ENCODE measurements at regions not wholly inside any gene's neighbourhood (a gene's known extent, or its start where the extent isn't known, plus 50 kb on each side); places are given as distances from the start of the nearest gene placed in this dataset.

- no peak for DNase-seq
- Histone ChIP-seq H4K5ac (ENCODE audit: low read length) (no peak overlapping the region), H3K79me1 (ENCODE audit: low read length) (no peaks in the 10 kb centered on the region), H3K4me3 (ENCODE audit: low read length) (no peak overlapping the region), H3K36me3 (ENCODE audit: control insufficient read depth, insufficient read depth, low read length) (no peaks in the 10 kb centered on the region), H3K23ac (ENCODE audit: low read length) (no peak overlapping the region), H3K79me2 (ENCODE audit: control insufficient read depth, insufficient read depth, low read length) (no peaks in the 10 kb centered on the region), H4K8ac (ENCODE audit: low read depth, low read length) (no peak overlapping the region), H3K27ac (ENCODE audit: low read depth, low read length) (no peak overlapping the region), H2AK5ac (ENCODE audit: low read length) (no peak overlapping the region), H2BK120ac (ENCODE audit: low read depth, low read length) (no peak overlapping the region), H3K9ac (ENCODE audit: low read length) (no peak overlapping the region), H2BK5ac (ENCODE audit: low read length) (no peak overlapping the region), H3K4me1 (ENCODE audit: control insufficient read depth, low read depth, low read length) (no peaks in the 10 kb centered on the region), H2BK15ac (replicated peaks; ENCODE audit: low read depth) (no peak overlapping the region), H3K4me2 (ENCODE audit: low read length) (no peak overlapping the region), H3K56ac (ENCODE audit: low read length) (no peak overlapping the region), H3K4ac (ENCODE audit: low read depth, low read length) (no peak overlapping the region), H3K27me3 (ENCODE audit: insufficient read depth, low read length, poor library complexity) (no peaks in the 10 kb centered on the region), H3K18ac (ENCODE audit: low read length) (no peak overlapping the region)
- no CpG with 5 or more reads among the region's 1 CpG for WGBS (ENCODE audit: extremely low coverage, insufficient coverage, low lambda C conversion rate)
These were observed 140.9 kb upstream of the HMCN1 start for GRCh38 chr1:185593271-185593670.

GRCh38 chr1:185585770-185586169, 148.4 kb upstream of the HMCN1 start:
- Histone ChIP-seq H3K36me3 (ENCODE audit: control insufficient read depth, insufficient read depth, low read length) (no peaks in the 10 kb centered on the region), H3K27ac (ENCODE audit: low read depth, low read length) (no peak overlapping the region), H3K4me3 (ENCODE audit: low read length) (no peak overlapping the region), H4K8ac (ENCODE audit: low read depth, low read length) (no peak overlapping the region), H3K23ac (ENCODE audit: low read length) (no peak overlapping the region), H3K79me1 (ENCODE audit: low read length) (no peaks in the 10 kb centered on the region), H3K79me2 (ENCODE audit: control insufficient read depth, insufficient read depth, low read length) (no peaks in the 10 kb centered on the region), H3K56ac (ENCODE audit: low read length) (no peak overlapping the region), H3K4me1 (ENCODE audit: control insufficient read depth, low read depth, low read length) (no peaks in the 10 kb centered on the region), H3K18ac (ENCODE audit: low read length) (no peak overlapping the region), H2BK15ac (replicated peaks; ENCODE audit: low read depth) (no peak overlapping the region), H3K4ac (ENCODE audit: low read depth, low read length) (no peak overlapping the region), H2AK5ac (ENCODE audit: low read length) (no peak overlapping the region), H3K9ac (ENCODE audit: low read length) (no peak overlapping the region), H2BK5ac (ENCODE audit: low read length) (no peak overlapping the region), H3K27me3 (ENCODE audit: insufficient read depth, low read length, poor library complexity) (no peaks in the 10 kb centered on the region), H3K4me2 (ENCODE audit: low read length) (no peak overlapping the region), H2BK120ac (ENCODE audit: low read depth, low read length) (no peak overlapping the region), H4K5ac (ENCODE audit: low read length) (no peak overlapping the region)
- DNase-seq: peak; percentile 35
- WGBS (ENCODE audit: extremely low coverage, insufficient coverage, low lambda C conversion rate): no CpG with 5 or more reads among the region's 8 CpGs

GRCh38 chr1:185581961-185582725, 152.0 kb upstream of the HMCN1 start:
- no peak overlapping the region for H3K4me2 ChIP-seq (ENCODE audit: low read length)
- no peak overlapping the region for H4K5ac ChIP-seq (ENCODE audit: low read length)
- DNase-seq: no peak
- no peaks in the 10 kb centered on the region for H3K36me3 ChIP-seq (ENCODE audit: control insufficient read depth, insufficient read depth, low read length)
- H3K27ac ChIP-seq (ENCODE audit: low read depth, low read length): no peak overlapping the region
- H3K4me1 ChIP-seq (ENCODE audit: control insufficient read depth, low read depth, low read length): no peaks in the 10 kb centered on the region
- no peak overlapping the region for H3K56ac ChIP-seq (ENCODE audit: low read length)
- H2BK120ac ChIP-seq (ENCODE audit: low read depth, low read length): no peak overlapping the region
- no peak overlapping the region for H3K4me3 ChIP-seq (ENCODE audit: low read length)
- H2BK15ac ChIP-seq (replicated peaks; ENCODE audit: low read depth): no peak overlapping the region
- H3K79me1 ChIP-seq (ENCODE audit: low read length): no peaks in the 10 kb centered on the region
- H3K9ac ChIP-seq (ENCODE audit: low read length): no peak overlapping the region
- no peaks in the 10 kb centered on the region for H3K27me3 ChIP-seq (ENCODE audit: insufficient read depth, low read length, poor library complexity)
- WGBS (ENCODE audit: extremely low coverage, insufficient coverage, low lambda C conversion rate): no CpG with 5 or more reads among the region's 4 CpGs
- H2BK5ac ChIP-seq (ENCODE audit: low read length): no peak overlapping the region
- H3K79me2 ChIP-seq (ENCODE audit: control insufficient read depth, insufficient read depth, low read length): no peaks in the 10 kb centered on the region
- no peak overlapping the region for H3K4ac ChIP-seq (ENCODE audit: low read depth, low read length)
- H3K23ac ChIP-seq (ENCODE audit: low read length): no peak overlapping the region
- no peak overlapping the region for H3K18ac ChIP-seq (ENCODE audit: low read length)
- no peak overlapping the region for H4K8ac ChIP-seq (ENCODE audit: low read depth, low read length)
- H2AK5ac ChIP-seq (ENCODE audit: low read length): no peak overlapping the region

GRCh38 chr1:185581020-185581419, 153.2 kb upstream of the HMCN1 start:
- no peak overlapping the region for H2AK5ac ChIP-seq (ENCODE audit: low read length)
- no peak overlapping the region for H3K23ac ChIP-seq (ENCODE audit: low read length)
- H3K27ac ChIP-seq (ENCODE audit: low read depth, low read length): no peak overlapping the region
- H3K4me2 ChIP-seq (ENCODE audit: low read length): no peak overlapping the region
- no peak overlapping the region for H3K18ac ChIP-seq (ENCODE audit: low read length)
- no peaks in the 10 kb centered on the region for H3K79me2 ChIP-seq (ENCODE audit: control insufficient read depth, insufficient read depth, low read length)
- H4K8ac ChIP-seq (ENCODE audit: low read depth, low read length): no peak overlapping the region
- H3K56ac ChIP-seq (ENCODE audit: low read length): no peak overlapping the region
- WGBS (ENCODE audit: extremely low coverage, insufficient coverage, low lambda C conversion rate): no CpG with 5 or more reads among the region's 2 CpGs
- H2BK15ac ChIP-seq (replicated peaks; ENCODE audit: low read depth): no peak overlapping the region
- no peak for DNase-seq
- H3K9ac ChIP-seq (ENCODE audit: low read length): no peak overlapping the region
- H3K79me1 ChIP-seq (ENCODE audit: low read length): no peaks in the 10 kb centered on the region
- H3K4me1 ChIP-seq (ENCODE audit: control insufficient read depth, low read depth, low read length): no peaks in the 10 kb centered on the region
- no peaks in the 10 kb centered on the region for H3K27me3 ChIP-seq (ENCODE audit: insufficient read depth, low read length, poor library complexity)
- no peak overlapping the region for H4K5ac ChIP-seq (ENCODE audit: low read length)
- H3K4me3 ChIP-seq (ENCODE audit: low read length): no peak overlapping the region
- no peak overlapping the region for H2BK120ac ChIP-seq (ENCODE audit: low read depth, low read length)
- no peak overlapping the region for H2BK5ac ChIP-seq (ENCODE audit: low read length)
- no peak overlapping the region for H3K4ac ChIP-seq (ENCODE audit: low read depth, low read length)
- no peaks in the 10 kb centered on the region for H3K36me3 ChIP-seq (ENCODE audit: control insufficient read depth, insufficient read depth, low read length)

- H3K27me3 ChIP-seq (ENCODE audit: insufficient read depth, low read length, poor library complexity): no peaks in the 10 kb centered on the region
- WGBS (ENCODE audit: extremely low coverage, insufficient coverage, low lambda C conversion rate): no CpG with 5 or more reads among the region's 3 CpGs
- peak; percentile 14 for DNase-seq
- H2AK5ac ChIP-seq (ENCODE audit: low read length): no peak overlapping the region
- no peak overlapping the region for H2BK5ac ChIP-seq (ENCODE audit: low read length)
- no peak overlapping the region for H3K4me2 ChIP-seq (ENCODE audit: low read length)
- no peak overlapping the region for H3K4ac ChIP-seq (ENCODE audit: low read depth, low read length)
- H3K9ac ChIP-seq (ENCODE audit: low read length): no peak overlapping the region
- H3K36me3 ChIP-seq (ENCODE audit: control insufficient read depth, insufficient read depth, low read length): no peaks in the 10 kb centered on the region
- no peaks in the 10 kb centered on the region for H3K79me2 ChIP-seq (ENCODE audit: control insufficient read depth, insufficient read depth, low read length)
- H4K5ac ChIP-seq (ENCODE audit: low read length): no peak overlapping the region
- H3K27ac ChIP-seq (ENCODE audit: low read depth, low read length): no peak overlapping the region
- no peak overlapping the region for H3K56ac ChIP-seq (ENCODE audit: low read length)
- no peak overlapping the region for H3K4me3 ChIP-seq (ENCODE audit: low read length)
- no peak overlapping the region for H2BK15ac ChIP-seq (replicated peaks; ENCODE audit: low read depth)
- no peak overlapping the region for H2BK120ac ChIP-seq (ENCODE audit: low read depth, low read length)
- H3K79me1 ChIP-seq (ENCODE audit: low read length): no peaks in the 10 kb centered on the region
- H4K8ac ChIP-seq (ENCODE audit: low read depth, low read length): no peak overlapping the region
- H3K23ac ChIP-seq (ENCODE audit: low read length): no peak overlapping the region
- H3K4me1 ChIP-seq (ENCODE audit: control insufficient read depth, low read depth, low read length): no peaks in the 10 kb centered on the region
- no peak overlapping the region for H3K18ac ChIP-seq (ENCODE audit: low read length)
These were observed 155.9 kb upstream of the HMCN1 start for GRCh38 chr1:185578293-185578692.
